Thyroid gland (tissue), 4 donors: ENCODE measurements at regions not wholly inside any gene's neighbourhood (a gene's known extent, or its start where the extent isn't known, plus 50 kb on each side); places are given as distances from the start of the nearest gene placed in this dataset.

Experiments used
- POLR2A ChIP-seq, 2 donors: fragments of 450-650 bp; IDR thresholded peaks; one replicate each; pipeline ENCODE4 v1.6.1; 2017; ENCODE audit warnings: antibody characterized with exemption in 2 of 2, mild to moderate bottlenecking in 2 of 2, moderate library complexity in 1 of 2
- TF ChIP-seq, protein P1 (sequence below), 6 experiments: fragments of 200-600 bp in 3 of 6; fragments of 450-650 bp in 3 of 6; sonication (generic) in 3 of 6; IDR thresholded peaks; one replicate each; pipeline ENCODE4 v1.5.1; 2016 to 2019; ENCODE audit warnings: antibody characterized with exemption in 6 of 6, mild to moderate bottlenecking in 2 of 6, inconsistent platforms in 1 of 6, moderate library complexity in 1 of 6

DNA sequence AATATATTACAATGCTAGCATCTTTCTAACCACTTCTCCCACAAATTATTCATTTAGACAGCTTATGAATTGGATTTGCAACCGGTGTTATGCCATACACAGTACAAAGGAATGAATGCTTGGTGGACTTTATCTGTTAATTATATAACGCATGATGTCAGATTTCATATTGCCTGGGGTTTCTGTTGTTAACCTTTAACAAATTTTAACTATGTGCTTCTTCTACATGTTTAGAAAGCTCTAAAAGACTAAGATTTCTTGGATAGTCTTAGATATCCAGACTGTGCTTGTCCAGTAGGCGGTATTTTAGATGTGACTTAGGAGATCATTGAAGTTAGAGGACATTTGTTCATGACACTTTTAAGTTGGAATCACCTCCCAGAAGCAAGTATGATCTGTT lies 976.3 kb downstream of the TMEM182 start:
- TF ChIP-seq, protein P1, sequence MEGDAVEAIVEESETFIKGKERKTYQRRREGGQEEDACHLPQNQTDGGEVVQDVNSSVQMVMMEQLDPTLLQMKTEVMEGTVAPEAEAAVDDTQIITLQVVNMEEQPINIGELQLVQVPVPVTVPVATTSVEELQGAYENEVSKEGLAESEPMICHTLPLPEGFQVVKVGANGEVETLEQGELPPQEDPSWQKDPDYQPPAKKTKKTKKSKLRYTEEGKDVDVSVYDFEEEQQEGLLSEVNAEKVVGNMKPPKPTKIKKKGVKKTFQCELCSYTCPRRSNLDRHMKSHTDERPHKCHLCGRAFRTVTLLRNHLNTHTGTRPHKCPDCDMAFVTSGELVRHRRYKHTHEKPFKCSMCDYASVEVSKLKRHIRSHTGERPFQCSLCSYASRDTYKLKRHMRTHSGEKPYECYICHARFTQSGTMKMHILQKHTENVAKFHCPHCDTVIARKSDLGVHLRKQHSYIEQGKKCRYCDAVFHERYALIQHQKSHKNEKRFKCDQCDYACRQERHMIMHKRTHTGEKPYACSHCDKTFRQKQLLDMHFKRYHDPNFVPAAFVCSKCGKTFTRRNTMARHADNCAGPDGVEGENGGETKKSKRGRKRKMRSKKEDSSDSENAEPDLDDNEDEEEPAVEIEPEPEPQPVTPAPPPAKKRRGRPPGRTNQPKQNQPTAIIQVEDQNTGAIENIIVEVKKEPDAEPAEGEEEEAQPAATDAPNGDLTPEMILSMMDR (IDR thresholded peaks at IDR 0.05) = no peak
- no peak for TF ChIP-seq POLR2A (IDR thresholded peaks at IDR 0.05)
